Stomach (tissue), 4 donors: ENCODE measurements at regions not wholly inside any gene's neighbourhood (a gene's known extent, or its start where the extent isn't known, plus 50 kb on each side); places are given as distances from the start of the nearest gene placed in this dataset.

Experiments
- CTCF ChIP-seq, 7 experiments: fragments of 450-650 bp in 4 of 7; fragments of 200-600 bp in 3 of 7; sonication (generic) in 3 of 7; IDR thresholded peaks; one replicate each; pipeline ENCODE4 v1.5.1; 2016 to 2019; ENCODE audit warnings: antibody characterized with exemption in 7 of 7, control low read depth in 2 of 7, mild to moderate bottlenecking in 1 of 7
- POLR2A ChIP-seq, 4 donors: fragments of 450-650 bp; IDR thresholded peaks; one replicate each; pipeline ENCODE4 v1.6.1; 2016; ENCODE audit warnings: antibody characterized with exemption in 4 of 4, control low read depth in 2 of 4, mild to moderate bottlenecking in 1 of 4, moderate library complexity in 1 of 4
- POLR2AphosphoS5 ChIP-seq, 3 donors: sonication (generic); formaldehyde crosslinking; IDR thresholded peaks; one replicate each; pipeline ENCODE4 v1.6.1; 2016; ENCODE audit warnings: antibody characterized with exemption in 3 of 3

- TF ChIP-seq CTCF (IDR thresholded peaks at IDR 0.05) = no peak
- no peak for TF ChIP-seq POLR2A (IDR thresholded peaks at IDR 0.05)
- TF ChIP-seq POLR2AphosphoS5 (IDR thresholded peaks at IDR 0.05) = no peak
Observed at GRCh38 chr16:55015181-55015913, 84.7 kb downstream of the IRX5 start.
